Liver (tissue), 8 donors: ENCODE measurements at regions not wholly inside any gene's neighbourhood (a gene's known extent, or its start where the extent isn't known, plus 50 kb on each side); places are given as distances from the start of the nearest gene placed in this dataset.

Source experiments
- DNase-seq: peaks from one replicate; pipeline ENCODE4 v3.0.0-alpha.2; 2017; ENCODE audit warnings: low spot score
- H3K27ac ChIP-seq, 2 donors: one replicate each; pipeline ENCODE4 v1.7.0; 2013; ENCODE audit warnings: inconsistent platforms in 2 of 2, low read length in 2 of 2, control low read depth in 1 of 2, low read depth in 1 of 2, mild to moderate bottlenecking in 1 of 2
- H3K27me3 ChIP-seq, 4 donors: one replicate each; pipeline versions ENCODE4 v1.6.1 to v1.7.0; 2013; ENCODE audit warnings: low read length in 3 of 4, inconsistent platforms in 1 of 4, mild to moderate bottlenecking in 1 of 4, moderate library complexity in 1 of 4; ENCODE audit not compliant: control insufficient read depth in 4 of 4, insufficient read depth in 4 of 4
- H3K36me3 ChIP-seq, 4 donors: one replicate each; pipeline versions ENCODE4 v1.6.1 to v1.7.0; 2013; ENCODE audit warnings: low read length in 3 of 4, mild to moderate bottlenecking in 3 of 4, low read depth in 1 of 4, moderate library complexity in 1 of 4; ENCODE audit not compliant: control insufficient read depth in 4 of 4, insufficient read depth in 3 of 4
- H3K4me1 ChIP-seq, 4 donors: one replicate each; pipeline versions ENCODE4 v1.6.1 to v1.7.0; 2013; ENCODE audit warnings: low read length in 3 of 4, mild to moderate bottlenecking in 3 of 4, moderate library complexity in 1 of 4; ENCODE audit not compliant: control insufficient read depth in 4 of 4, insufficient read depth in 4 of 4
- H3K4me3 ChIP-seq, 3 donors: one replicate each; pipeline versions ENCODE4 v1.6.1 to v1.7.0; 2013; ENCODE audit warnings: low read length in 3 of 3, control low read depth in 1 of 3, low read depth in 1 of 3, mild to moderate bottlenecking in 1 of 3
- H3K9ac ChIP-seq, 2 donors: one replicate each; pipeline ENCODE4 v1.7.0; 2013; ENCODE audit warnings: low read length in 2 of 2, mild to moderate bottlenecking in 2 of 2, moderate library complexity in 2 of 2, control low read depth in 1 of 2, low read depth in 1 of 2
- H3K9me3 ChIP-seq, 4 donors: one replicate each; pipeline versions ENCODE4 v1.6.1 to v1.7.0; 2013; ENCODE audit warnings: low read length in 3 of 4; ENCODE audit not compliant: control insufficient read depth in 4 of 4
- EGR1 ChIP-seq, 2 donors: IDR thresholded peaks; 2 replicates each; pipeline ENCODE4 v1.6.1; 2016 to 2018; ENCODE audit warnings: antibody characterized with exemption in 2 of 2, low read depth in 2 of 2
- FOXA1 ChIP-seq: IDR thresholded peaks from 2 replicates; pipeline ENCODE4 v1.6.1; 2016; ENCODE audit warnings: antibody characterized with exemption
- FOXA2 ChIP-seq: IDR thresholded peaks from 2 replicates; pipeline ENCODE4 v1.6.1; 2016; ENCODE audit warnings: antibody characterized with exemption
- GABPA ChIP-seq, 2 donors: IDR thresholded peaks in 1 of 2; conservative IDR thresholded peaks in 1 of 2; 2 replicates each; pipeline ENCODE4 v1.6.1; 2016; ENCODE audit warnings: antibody characterized with exemption in 2 of 2, mild to moderate bottlenecking in 1 of 2, moderate library complexity in 1 of 2
- HNF4A ChIP-seq, 2 donors: conservative IDR thresholded peaks; 2 replicates each; pipeline ENCODE4 v1.6.1; 2016; ENCODE audit warnings: antibody characterized with exemption in 2 of 2, mild to moderate bottlenecking in 2 of 2
- HNF4G ChIP-seq: IDR thresholded peaks from 2 replicates; pipeline ENCODE4 v1.6.1; 2016; ENCODE audit warnings: antibody characterized with exemption
- JUND ChIP-seq, 2 donors: IDR thresholded peaks; 2 replicates each; pipeline ENCODE4 v1.6.1; 2016; ENCODE audit warnings: antibody characterized with exemption in 2 of 2
- NR2F2 ChIP-seq: IDR thresholded peaks from 2 replicates; pipeline ENCODE4 v1.6.1; 2016; ENCODE audit warnings: antibody characterized with exemption
- RAD21 ChIP-seq, 2 donors: IDR thresholded peaks; 2 replicates each; pipeline ENCODE4 v1.6.1; 2016; ENCODE audit warnings: antibody characterized with exemption in 2 of 2, mild to moderate bottlenecking in 2 of 2
- RXRA ChIP-seq, 2 donors: IDR thresholded peaks; 2 replicates each; pipeline ENCODE4 v1.6.1; 2017 to 2018; ENCODE audit warnings: antibody characterized with exemption in 2 of 2, mild to moderate bottlenecking in 1 of 2
- SP1 ChIP-seq: IDR thresholded peaks from 2 replicates; pipeline ENCODE4 v1.6.1; 2018; ENCODE audit warnings: antibody characterized with exemption, mild to moderate bottlenecking
- TAF1 ChIP-seq: conservative IDR thresholded peaks from 2 replicates; pipeline ENCODE4 v1.6.1; 2016; ENCODE audit warnings: antibody characterized with exemption, mild to moderate bottlenecking
- YY1 ChIP-seq: IDR thresholded peaks from 2 replicates; pipeline ENCODE4 v1.6.1; 2016; ENCODE audit warnings: antibody characterized with exemption, mild to moderate bottlenecking
- WGBS: extraction: QIAGEN DNeasy Blood & Tissue Kit; methylation state at CpG from one replicate; pipeline ENCODE4 v1.1.7; 2013; 5-methylcytosine and 5-hydroxymethylcytosine counted together
- TF ChIP-seq, protein P1 (sequence below): IDR thresholded peaks from 2 replicates; pipeline ENCODE4 v1.6.1; 2016; ENCODE audit warnings: antibody characterized with exemption
- TF ChIP-seq, protein P2 (sequence below): IDR thresholded peaks from 2 replicates; pipeline ENCODE4 v1.6.1; 2016; ENCODE audit warnings: antibody characterized with exemption
- TF ChIP-seq, protein P3 (sequence below): IDR thresholded peaks from 2 replicates; pipeline ENCODE4 v1.6.1; 2016; ENCODE audit warnings: antibody characterized with exemption, mild to moderate bottlenecking
- TF ChIP-seq, protein P4 (sequence below): IDR thresholded peaks from 2 replicates; pipeline ENCODE4 v1.6.1; 2016; ENCODE audit warnings: antibody characterized with exemption
- TF ChIP-seq, protein P5 (sequence below): fragments of 150-350 bp; IDR thresholded peaks from 2 replicates; pipeline ENCODE4 v1.5.1; 2017; ENCODE audit warnings: improper control_type of control experiment, low read depth, low read length; ENCODE audit not compliant: missing input control
- donor health status: healthy.
- donor health status: healthy.
- donor health status: healthy.
- donor health status: healthy.
- donor health status: healthy.

DNA sequence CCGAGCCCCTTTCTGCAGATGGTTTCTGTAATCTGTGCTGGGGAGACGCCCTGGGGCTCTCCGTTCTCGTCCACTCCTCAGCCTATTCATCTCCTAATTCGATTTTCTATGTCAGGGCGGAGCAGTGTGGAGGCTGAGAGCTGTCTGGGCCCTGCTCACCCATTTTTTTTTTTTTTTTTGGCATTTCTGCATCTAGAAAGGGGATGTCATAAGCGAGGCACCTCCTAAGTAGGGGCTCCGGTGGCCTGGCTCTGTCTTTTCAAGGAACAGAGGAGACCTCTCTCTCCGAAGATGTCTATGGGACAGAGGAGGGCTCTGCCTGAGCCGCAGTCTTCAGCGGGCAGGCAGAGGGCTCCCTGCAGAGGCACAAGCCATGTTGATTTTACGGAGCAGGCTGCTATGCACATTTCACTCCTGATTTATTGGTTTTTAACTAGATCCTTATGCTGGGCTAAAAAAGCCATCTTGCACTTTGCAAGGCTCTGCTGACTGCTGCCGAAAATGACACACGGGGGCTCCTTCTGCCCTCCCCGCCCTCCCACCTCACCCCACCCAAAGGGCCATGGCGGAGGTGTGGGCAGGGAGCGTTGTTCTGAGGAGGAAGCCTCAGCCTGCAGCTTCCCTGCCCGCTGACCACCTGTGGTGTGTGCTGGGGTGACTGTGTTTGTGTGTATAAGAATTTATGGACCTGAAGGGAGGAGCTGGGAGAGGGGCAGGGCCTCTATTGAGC lies 71.0 kb downstream of the FOXD2 start:
- DNase-seq: no peak
- 22% methylated on average over 18 of the region's 18 CpGs for WGBS
- Histone ChIP-seq H3K4me1 (peaks cover 14 to 36% (median 19%) of the 10 kb centered on the region in 4 donors), H3K9me3 (no peaks in the 10 kb centered on the region), H3K4me3 (peak overlapping the region; percentile 47 to 63 (median 60)), H3K9ac (peak overlapping the region in 1 of 2 donors; percentile 36), H3K27ac (peak overlapping the region; percentile 75 to 89), H3K27me3 (no peaks in the 10 kb centered on the region), H3K36me3 (no peaks in the 10 kb centered on the region)
- TF ChIP-seq YY1: peak; percentile 40
- TF ChIP-seq, protein P1, sequence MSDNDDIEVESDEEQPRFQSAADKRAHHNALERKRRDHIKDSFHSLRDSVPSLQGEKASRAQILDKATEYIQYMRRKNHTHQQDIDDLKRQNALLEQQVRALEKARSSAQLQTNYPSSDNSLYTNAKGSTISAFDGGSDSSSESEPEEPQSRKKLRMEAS: no peak
- TF ChIP-seq FOXA2: no peak

DNA sequence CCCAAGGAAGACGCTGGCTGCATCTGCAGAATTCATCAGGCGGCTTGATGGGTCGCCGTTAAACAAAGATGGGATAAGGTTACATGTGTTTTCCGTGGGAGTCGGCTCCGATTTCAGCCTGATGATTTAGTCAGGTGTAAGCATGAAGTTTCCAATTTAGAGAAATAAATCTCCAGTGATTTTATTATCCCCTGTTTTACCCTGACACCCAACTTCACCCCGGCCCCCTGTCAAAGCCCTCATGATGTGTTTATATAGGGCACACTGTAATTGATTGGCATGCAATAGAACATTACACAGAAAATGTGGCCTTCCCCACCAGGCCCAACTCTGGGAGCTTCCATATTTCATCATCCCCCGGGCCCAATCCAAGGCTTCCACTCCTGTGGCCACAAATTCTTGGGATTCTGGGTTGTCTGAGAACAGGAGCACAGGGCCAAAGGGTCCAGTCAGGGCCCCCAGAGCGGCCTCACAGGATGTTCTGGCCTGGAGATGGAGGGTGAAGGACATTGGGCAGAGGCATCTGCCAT lies 72.5 kb downstream of the FOXD2 start:
- no peak overlapping the region for H3K27ac ChIP-seq
- no peaks in the 10 kb centered on the region for H3K36me3 ChIP-seq
- H3K27me3 ChIP-seq: no peaks in the 10 kb centered on the region
- DNase-seq: no peak
- WGBS: 95% methylated on average over 10 of the region's 10 CpGs
- H3K4me3 ChIP-seq: no peak overlapping the region
- H3K9me3 ChIP-seq: peaks cover 0 to 2% (median 0%) of the 10 kb centered on the region in 4 donors
- no peak for TF ChIP-seq RAD21 (IDR thresholded peaks at IDR 0.05)
- TF ChIP-seq FOXA1: no peak
- no peak for TF ChIP-seq FOXA2
- no peak for TF ChIP-seq HNF4A (conservative IDR thresholded peaks at IDR 0.05)
- TF ChIP-seq SP1: no peak
- TF ChIP-seq YY1: no peak
- TF ChIP-seq, protein P1: no peak
- TF ChIP-seq, protein P2, sequence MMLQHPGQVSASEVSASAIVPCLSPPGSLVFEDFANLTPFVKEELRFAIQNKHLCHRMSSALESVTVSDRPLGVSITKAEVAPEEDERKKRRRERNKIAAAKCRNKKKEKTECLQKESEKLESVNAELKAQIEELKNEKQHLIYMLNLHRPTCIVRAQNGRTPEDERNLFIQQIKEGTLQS: no peak
- TF ChIP-seq, protein P3, sequence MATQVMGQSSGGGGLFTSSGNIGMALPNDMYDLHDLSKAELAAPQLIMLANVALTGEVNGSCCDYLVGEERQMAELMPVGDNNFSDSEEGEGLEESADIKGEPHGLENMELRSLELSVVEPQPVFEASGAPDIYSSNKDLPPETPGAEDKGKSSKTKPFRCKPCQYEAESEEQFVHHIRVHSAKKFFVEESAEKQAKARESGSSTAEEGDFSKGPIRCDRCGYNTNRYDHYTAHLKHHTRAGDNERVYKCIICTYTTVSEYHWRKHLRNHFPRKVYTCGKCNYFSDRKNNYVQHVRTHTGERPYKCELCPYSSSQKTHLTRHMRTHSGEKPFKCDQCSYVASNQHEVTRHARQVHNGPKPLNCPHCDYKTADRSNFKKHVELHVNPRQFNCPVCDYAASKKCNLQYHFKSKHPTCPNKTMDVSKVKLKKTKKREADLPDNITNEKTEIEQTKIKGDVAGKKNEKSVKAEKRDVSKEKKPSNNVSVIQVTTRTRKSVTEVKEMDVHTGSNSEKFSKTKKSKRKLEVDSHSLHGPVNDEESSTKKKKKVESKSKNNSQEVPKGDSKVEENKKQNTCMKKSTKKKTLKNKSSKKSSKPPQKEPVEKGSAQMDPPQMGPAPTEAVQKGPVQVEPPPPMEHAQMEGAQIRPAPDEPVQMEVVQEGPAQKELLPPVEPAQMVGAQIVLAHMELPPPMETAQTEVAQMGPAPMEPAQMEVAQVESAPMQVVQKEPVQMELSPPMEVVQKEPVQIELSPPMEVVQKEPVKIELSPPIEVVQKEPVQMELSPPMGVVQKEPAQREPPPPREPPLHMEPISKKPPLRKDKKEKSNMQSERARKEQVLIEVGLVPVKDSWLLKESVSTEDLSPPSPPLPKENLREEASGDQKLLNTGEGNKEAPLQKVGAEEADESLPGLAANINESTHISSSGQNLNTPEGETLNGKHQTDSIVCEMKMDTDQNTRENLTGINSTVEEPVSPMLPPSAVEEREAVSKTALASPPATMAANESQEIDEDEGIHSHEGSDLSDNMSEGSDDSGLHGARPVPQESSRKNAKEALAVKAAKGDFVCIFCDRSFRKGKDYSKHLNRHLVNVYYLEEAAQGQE: no peak
- no peak for TF ChIP-seq JUND (IDR thresholded peaks at IDR 0.05)
- TF ChIP-seq NR2F2: no peak
- no peak for TF ChIP-seq GABPA (IDR thresholded peaks at IDR 0.05 in 1 of 2, conservative IDR thresholded peaks at IDR 0.05 in 1 of 2)
- TF ChIP-seq, protein P4, sequence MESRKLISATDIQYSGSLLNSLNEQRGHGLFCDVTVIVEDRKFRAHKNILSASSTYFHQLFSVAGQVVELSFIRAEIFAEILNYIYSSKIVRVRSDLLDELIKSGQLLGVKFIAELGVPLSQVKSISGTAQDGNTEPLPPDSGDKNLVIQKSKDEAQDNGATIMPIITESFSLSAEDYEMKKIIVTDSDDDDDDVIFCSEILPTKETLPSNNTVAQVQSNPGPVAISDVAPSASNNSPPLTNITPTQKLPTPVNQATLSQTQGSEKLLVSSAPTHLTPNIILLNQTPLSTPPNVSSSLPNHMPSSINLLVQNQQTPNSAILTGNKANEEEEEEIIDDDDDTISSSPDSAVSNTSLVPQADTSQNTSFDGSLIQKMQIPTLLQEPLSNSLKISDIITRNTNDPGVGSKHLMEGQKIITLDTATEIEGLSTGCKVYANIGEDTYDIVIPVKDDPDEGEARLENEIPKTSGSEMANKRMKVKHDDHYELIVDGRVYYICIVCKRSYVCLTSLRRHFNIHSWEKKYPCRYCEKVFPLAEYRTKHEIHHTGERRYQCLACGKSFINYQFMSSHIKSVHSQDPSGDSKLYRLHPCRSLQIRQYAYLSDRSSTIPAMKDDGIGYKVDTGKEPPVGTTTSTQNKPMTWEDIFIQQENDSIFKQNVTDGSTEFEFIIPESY: no peak
- TF ChIP-seq, protein P5, sequence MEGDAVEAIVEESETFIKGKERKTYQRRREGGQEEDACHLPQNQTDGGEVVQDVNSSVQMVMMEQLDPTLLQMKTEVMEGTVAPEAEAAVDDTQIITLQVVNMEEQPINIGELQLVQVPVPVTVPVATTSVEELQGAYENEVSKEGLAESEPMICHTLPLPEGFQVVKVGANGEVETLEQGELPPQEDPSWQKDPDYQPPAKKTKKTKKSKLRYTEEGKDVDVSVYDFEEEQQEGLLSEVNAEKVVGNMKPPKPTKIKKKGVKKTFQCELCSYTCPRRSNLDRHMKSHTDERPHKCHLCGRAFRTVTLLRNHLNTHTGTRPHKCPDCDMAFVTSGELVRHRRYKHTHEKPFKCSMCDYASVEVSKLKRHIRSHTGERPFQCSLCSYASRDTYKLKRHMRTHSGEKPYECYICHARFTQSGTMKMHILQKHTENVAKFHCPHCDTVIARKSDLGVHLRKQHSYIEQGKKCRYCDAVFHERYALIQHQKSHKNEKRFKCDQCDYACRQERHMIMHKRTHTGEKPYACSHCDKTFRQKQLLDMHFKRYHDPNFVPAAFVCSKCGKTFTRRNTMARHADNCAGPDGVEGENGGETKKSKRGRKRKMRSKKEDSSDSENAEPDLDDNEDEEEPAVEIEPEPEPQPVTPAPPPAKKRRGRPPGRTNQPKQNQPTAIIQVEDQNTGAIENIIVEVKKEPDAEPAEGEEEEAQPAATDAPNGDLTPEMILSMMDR: no peak
- no peak for TF ChIP-seq RXRA (IDR thresholded peaks at IDR 0.05)
- no peak for TF ChIP-seq TAF1
- TF ChIP-seq EGR1 (IDR thresholded peaks at IDR 0.05; ENCODE audit: low read depth in 2 of 2): no peak
- no peak for TF ChIP-seq HNF4G
- no peak overlapping the region for H3K9ac ChIP-seq
- peaks cover 14 to 36% (median 19%) of the 10 kb centered on the region in 4 donors for H3K4me1 ChIP-seq
